Aorta (tissue), 5 donors: ENCODE measurements at regions not wholly inside any gene's neighbourhood (a gene's known extent, or its start where the extent isn't known, plus 50 kb on each side); places are given as distances from the start of the nearest gene placed in this dataset.
A peak's percentile ranks its signal among the peaks of the same experiment; 100 is the strongest.
"Not testable (repeated sequence)": the region's sequence is repeated elsewhere in the genome, so short reads cannot be mapped to it uniquely, and the experiment has no call there.

ENCODE experiments used
- ATAC-seq: fragments of 200-7000 bp; cut with Tn5 transposase; one replicate; pipeline ENCODE4 v1.9.1; 2022; ENCODE audit warnings: moderate library complexity; ENCODE audit not compliant: low FRiP score
- DNase-seq, 2 donors: peaks; one replicate each; pipeline ENCODE4 v3.0.0-alpha.2; 2020
- H3K27ac ChIP-seq, 2 donors: one replicate each; pipeline ENCODE4 v1.5.1; 2013; ENCODE audit warnings: low read length in 2 of 2, mild to moderate bottlenecking in 2 of 2, moderate library complexity in 2 of 2, control low read depth in 1 of 2, inconsistent platforms in 1 of 2, low read depth in 1 of 2
- H3K27me3 ChIP-seq, 2 donors: one replicate each; pipeline ENCODE4 v1.6.1; 2013; ENCODE audit warnings: control low read depth in 1 of 2, low read length in 1 of 2, mild to moderate bottlenecking in 1 of 2, moderate library complexity in 1 of 2; ENCODE audit not compliant: insufficient read depth in 2 of 2, control insufficient read depth in 1 of 2
- H3K36me3 ChIP-seq, 2 donors: one replicate each; pipeline ENCODE4 v1.6.1; 2013; ENCODE audit warnings: control low read depth in 1 of 2, low read length in 1 of 2, mild to moderate bottlenecking in 1 of 2; ENCODE audit not compliant: insufficient read depth in 2 of 2, control insufficient read depth in 1 of 2
- H3K4me1 ChIP-seq, 2 donors: one replicate each; pipeline ENCODE4 v1.6.1; 2013; ENCODE audit warnings: low read length in 2 of 2, control low read depth in 1 of 2, mild to moderate bottlenecking in 1 of 2, moderate library complexity in 1 of 2; ENCODE audit not compliant: insufficient read depth in 2 of 2, control insufficient read depth in 1 of 2
- H3K4me3 ChIP-seq, 2 donors: one replicate each; pipeline ENCODE4 v1.5.1; 2013; ENCODE audit warnings: low read length in 2 of 2, control low read depth in 1 of 2, mild to moderate bottlenecking in 1 of 2
- H3K9me3 ChIP-seq: one replicate; pipeline ENCODE4 v1.6.1; 2013; ENCODE audit warnings: mild to moderate bottlenecking, low read length; ENCODE audit not compliant: control insufficient read depth
- WGBS, 2 donors: extraction: QIAGEN DNeasy Blood & Tissue Kit; methylation state at CpG; one replicate each; pipeline ENCODE4 v1.1.7; 2013; 5-methylcytosine and 5-hydroxymethylcytosine counted together
- intact Hi-C, 2 donors: fragments of 100-400 bp; cut with DNase I; formaldehyde crosslinking; loops; one replicate each; pipeline versions ENCODE4 v1.14.2 to v1.15.0; 2022
- donor health status: healthy with polysubstance abuse.
- donor health status: Bipolar disorder and iron deficiency.
- donor health status: DM: no; HTN: no; CAD: no.
- donor health status: DM: no; HTN: no; CAD: no.
- donor health status: DM: yes; HTN: yes; CAD: no.

DNA sequence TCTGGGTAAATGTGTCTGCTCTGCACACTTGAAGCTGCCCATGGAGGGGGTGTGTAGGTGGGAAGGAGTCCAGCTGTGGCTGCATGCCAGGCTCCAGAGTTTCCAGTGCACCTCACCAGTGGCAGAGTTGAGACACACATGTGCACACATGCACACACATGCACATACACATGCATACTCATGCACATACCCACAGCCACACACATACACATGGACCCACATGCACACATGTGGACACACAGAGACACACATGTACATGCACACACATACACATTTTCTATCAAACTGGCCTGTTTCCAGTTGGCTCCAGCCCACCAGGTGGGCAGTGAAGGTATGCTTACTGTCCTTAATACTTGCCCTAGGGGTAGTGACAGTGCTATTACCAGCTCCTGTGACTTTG is 99.7 kb downstream of the RAMP3 start:
- intact Hi-C loops, result no loop called here
- no peaks in the 10 kb centered on the region for H3K27me3 ChIP-seq
- ATAC-seq, result no peak
- no peak for DNase-seq
- no peak overlapping the region for H3K4me3 ChIP-seq
- no peaks in the 10 kb centered on the region for H3K36me3 ChIP-seq
- no peak overlapping the region for H3K27ac ChIP-seq
- H3K9me3 ChIP-seq, result no peaks in the 10 kb centered on the region
- H3K4me1 ChIP-seq, result no peaks in the 10 kb centered on the region

DNA sequence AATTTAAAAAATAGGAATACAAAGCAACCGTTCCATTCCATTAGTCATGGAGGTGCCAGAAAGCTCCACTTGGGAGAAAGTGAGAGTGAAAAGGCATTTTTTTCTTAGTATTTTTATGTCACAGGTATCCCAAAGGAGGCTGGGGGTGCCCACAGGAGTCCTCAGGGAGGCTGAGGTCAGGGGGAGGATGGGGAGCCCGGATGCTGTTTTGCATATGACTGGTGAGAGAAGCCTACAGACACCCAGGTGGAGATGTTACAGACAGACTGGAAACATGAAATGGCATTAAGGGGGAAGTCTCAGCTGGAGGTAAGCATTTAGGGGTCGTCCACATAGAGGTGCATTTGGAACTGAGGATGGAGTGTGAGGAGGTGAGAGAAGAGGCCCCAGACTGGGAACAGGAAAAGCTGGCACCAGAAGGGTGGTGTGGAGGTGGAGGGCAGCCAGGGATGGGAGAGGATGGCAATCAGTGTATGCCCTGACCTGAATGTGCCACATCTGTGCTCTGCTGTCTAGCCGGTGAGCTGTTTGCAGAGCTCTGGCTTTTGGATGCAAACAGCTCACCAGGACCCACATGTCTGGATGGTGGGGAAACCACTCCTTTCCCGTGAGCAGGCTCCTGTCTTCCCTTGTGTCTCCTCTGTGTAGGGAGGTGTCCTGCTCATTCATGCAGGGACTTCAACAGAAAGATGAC is 101.1 kb downstream of the RAMP3 start:
- Histone ChIP-seq H3K9me3 (no peaks in the 10 kb centered on the region), H3K27ac (no peak overlapping the region), H3K4me1 (no peaks in the 10 kb centered on the region), H3K36me3 (no peaks in the 10 kb centered on the region), H3K27me3 (no peaks in the 10 kb centered on the region), H3K4me3 (no peak overlapping the region)
- intact Hi-C loops, result loop anchor here (2.0 kb wide), 1 partner anchor 104 kb away; no protein-coding TSS in a partner anchor
- ATAC-seq (no peak), DNase-seq (no peak)
- 59 to 67% methylated on average over 5 of the region's 5 CpGs for WGBS, 2 donors

DNA sequence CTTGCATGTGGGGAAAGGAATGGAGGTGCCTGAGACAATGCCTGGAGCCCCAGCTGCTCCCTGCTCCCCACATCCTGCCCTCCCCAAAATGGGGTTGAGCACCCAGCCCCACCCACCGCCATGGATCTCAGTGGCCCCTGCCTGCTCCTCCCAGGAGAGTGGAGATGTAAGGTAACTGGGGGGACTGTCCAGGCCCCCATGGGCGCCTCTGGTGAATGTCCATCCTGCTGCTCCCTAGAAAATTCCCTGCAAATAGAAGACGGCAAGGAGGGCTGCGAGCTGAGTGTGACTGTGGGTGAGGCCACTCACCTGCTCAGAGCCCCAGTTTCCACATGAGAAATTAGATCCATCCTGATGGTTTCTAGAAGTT is 101.6 kb downstream of the RAMP3 start:
- H3K27me3 ChIP-seq, result no peaks in the 10 kb centered on the region
- H3K4me3 ChIP-seq, result no peak overlapping the region
- intact Hi-C loops, result loop anchor here (2.0 kb wide), 1 partner anchor 104 kb away; no protein-coding TSS in a partner anchor
- ATAC-seq, result no peak
- no peaks in the 10 kb centered on the region for H3K36me3 ChIP-seq
- 84 to 90% methylated on average over 4 of the region's 4 CpGs for WGBS, 2 donors
- no peak for DNase-seq
- no peak overlapping the region for H3K27ac ChIP-seq
- H3K4me1 ChIP-seq, result no peaks in the 10 kb centered on the region
- H3K9me3 ChIP-seq, result no peaks in the 10 kb centered on the region

DNA sequence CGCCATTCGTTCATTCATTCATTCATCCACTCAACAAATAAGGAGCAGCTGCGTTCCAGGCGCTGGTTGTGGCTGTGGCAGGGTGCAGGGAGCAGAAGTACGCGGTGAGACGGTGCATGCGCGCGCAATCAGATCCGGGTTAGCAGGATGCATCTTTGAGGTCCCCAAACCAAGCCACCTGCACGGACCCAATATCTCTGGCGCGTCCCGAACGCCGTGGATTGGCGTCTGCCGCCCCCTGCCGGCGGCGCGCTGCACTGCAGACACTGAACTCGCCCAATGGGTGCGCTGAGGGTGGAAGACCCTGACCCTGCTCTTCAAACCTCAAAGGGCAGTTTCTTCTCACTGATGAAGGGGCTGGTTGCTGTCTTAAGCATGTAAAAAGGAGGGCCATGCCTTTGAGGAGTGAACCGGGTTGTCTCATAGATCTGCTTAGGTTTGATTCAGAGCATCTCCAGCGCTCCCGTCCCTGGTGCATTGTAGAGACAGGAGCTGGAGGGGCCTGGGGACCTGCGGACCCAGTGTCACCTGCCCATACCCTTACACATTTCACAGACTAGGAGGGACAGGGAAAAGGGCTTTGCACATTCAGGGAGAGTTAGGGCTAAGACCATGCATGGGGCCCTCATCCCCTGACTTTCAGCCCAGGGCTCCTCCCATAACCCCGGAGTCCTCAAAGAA is 102.5 kb downstream of the RAMP3 start:
- no peak overlapping the region for H3K4me3 ChIP-seq
- H3K27me3 ChIP-seq, result no peaks in the 10 kb centered on the region
- H3K36me3 ChIP-seq, result no peaks in the 10 kb centered on the region
- H3K9me3 ChIP-seq, result no peaks in the 10 kb centered on the region
- peak; percentile 87 for ATAC-seq
- WGBS, 2 donors, result 22% methylated on average over 30 of the region's 30 CpGs
- no peaks in the 10 kb centered on the region for H3K4me1 ChIP-seq
- peak; percentile 57 to 89 for DNase-seq
- intact Hi-C loops, result loop anchor here (2.0 kb wide), 1 partner anchor 105 kb away; no protein-coding TSS in a partner anchor
- H3K27ac ChIP-seq, result no peak overlapping the region

DNA sequence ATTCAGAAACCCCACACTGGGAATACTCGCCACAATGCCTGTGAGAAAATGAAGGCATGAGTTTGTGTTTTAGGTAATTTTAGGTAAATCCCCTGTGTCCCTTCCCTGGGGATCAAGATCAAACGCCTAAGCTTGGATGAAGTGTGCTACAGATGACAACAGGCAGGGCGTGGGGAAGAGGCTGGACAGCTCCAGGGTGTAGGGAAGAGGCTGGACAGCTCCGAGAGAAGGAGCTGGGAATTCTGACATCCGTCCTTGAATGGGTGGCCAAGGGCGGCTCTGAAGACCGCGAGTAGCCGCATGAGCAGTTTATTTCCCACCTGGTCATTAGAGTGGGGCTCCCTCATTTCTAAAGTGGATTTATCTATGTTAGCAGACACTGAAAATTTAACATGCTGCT is 109.7 kb downstream of the RAMP3 start:
- WGBS, 2 donors, result 35 to 43% methylated on average over 9 of the region's 9 CpGs
- Histone ChIP-seq H3K27me3 (peaks cover 0 to 2% of the 10 kb centered on the region in 2 donors), H3K27ac (no peak overlapping the region), H3K4me3 (no peak overlapping the region), H3K36me3 (no peaks in the 10 kb centered on the region), H3K4me1 (no peaks in the 10 kb centered on the region), H3K9me3 (peaks cover 2% of the 10 kb centered on the region)
- DNase-seq (no peak), ATAC-seq (no peak)
- intact Hi-C loops, result no loop called here

DNA sequence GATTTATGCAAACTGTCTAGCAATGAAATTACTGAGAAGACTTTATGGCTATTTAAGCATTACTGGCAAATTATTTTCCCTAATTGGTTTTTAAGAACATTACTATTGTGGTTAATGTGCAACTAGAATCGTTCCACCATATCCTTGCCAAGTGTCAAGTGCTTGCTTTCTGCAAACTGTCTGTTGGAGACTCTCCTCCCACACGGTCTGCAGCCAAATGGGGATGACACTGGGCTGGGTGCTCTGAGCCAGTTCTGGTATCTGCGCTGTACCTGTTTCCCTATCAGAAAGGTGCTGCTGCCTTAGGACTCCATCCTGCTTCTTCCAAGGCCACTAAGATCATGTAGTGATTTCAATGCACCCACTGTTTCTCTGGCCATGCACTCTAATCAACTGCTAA is 110.4 kb downstream of the RAMP3 start:
- Histone ChIP-seq H3K4me1 (no peaks in the 10 kb centered on the region), H3K27ac (no peak overlapping the region), H3K36me3 (no peaks in the 10 kb centered on the region), H3K9me3 (peaks cover 2% of the 10 kb centered on the region), H3K27me3 (peaks cover 0 to 2% of the 10 kb centered on the region in 2 donors), H3K4me3 (no peak overlapping the region)
- intact Hi-C loops, result no loop called here
- DNase-seq (no peak), ATAC-seq (no peak)
- 69 to 72% methylated on average over 3 of the region's 3 CpGs for WGBS, 2 donors

DNA sequence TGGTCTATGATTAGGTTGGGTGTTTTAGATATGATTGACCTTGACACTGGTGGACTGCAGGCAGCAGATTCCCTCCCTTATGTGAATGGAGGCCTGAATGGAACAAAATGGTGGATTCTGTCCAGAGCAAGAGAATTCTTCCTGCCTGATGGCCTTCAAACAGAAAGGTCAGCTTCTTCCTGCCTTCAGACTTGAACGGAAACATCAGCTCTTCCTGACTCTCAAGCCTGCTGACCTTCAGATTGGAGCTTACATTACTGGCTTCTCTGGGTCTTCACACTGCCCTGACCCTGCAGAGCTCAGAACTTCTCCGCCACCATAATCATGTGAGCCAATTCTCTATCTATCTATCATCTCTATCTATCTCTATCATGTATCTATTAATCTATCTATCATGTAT is 111.6 kb downstream of the RAMP3 start:
- DNase-seq (no peak), ATAC-seq (no peak)
- intact Hi-C loops, result no loop called here
- H3K36me3 ChIP-seq, result no peaks in the 10 kb centered on the region
- 90 to 92% methylated on average over 2 of the region's 2 CpGs for WGBS, 2 donors
- H3K4me3 ChIP-seq, result no peak overlapping the region
- peaks cover 0 to 2% of the 10 kb centered on the region in 2 donors for H3K27me3 ChIP-seq
- peaks cover 2% of the 10 kb centered on the region for H3K9me3 ChIP-seq
- no peak overlapping the region for H3K27ac ChIP-seq
- no peaks in the 10 kb centered on the region for H3K4me1 ChIP-seq

DNA sequence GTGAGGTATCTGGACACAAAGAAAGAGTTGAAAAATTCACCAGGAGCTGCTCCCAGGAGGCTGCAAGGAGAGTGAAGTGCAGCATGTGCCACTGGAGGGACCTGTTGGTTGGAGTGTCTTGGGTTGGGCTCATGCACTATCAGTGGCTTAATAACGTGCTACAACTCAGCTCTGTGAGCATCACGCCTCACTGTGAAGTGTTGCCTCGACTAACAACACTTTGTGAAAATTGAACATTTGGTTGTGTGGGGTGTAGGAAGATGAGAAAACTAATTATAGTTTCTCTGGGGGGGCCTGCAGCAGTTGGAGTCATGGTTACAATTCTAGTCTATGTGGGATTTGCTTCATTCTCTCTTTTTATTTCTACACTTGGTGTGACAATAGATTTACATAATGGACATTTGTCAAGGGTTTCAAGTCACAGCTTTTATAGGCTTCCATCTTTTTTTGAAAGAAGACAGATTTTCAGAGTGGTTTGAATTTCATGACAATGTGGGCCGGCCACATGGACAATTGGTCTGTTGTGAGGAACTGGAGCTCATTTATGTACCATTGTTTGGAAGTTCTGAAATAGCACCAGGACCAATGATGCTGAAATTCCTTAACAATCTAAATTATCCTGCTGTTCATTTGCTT is 121.3 kb downstream of the RAMP3 start:
- H3K36me3 ChIP-seq, result no peaks in the 10 kb centered on the region
- DNase-seq (no peak), ATAC-seq (no peak)
- H3K4me1 ChIP-seq, result no peaks in the 10 kb centered on the region
- H3K9me3 ChIP-seq, result peaks cover 1% of the 10 kb centered on the region
- no peak overlapping the region for H3K27ac ChIP-seq
- no peak overlapping the region for H3K4me3 ChIP-seq
- intact Hi-C loops, result no loop called here
- WGBS, 2 donors, result 57 to 61% methylated on average over 4 of the region's 4 CpGs
- no peaks in the 10 kb centered on the region for H3K27me3 ChIP-seq

DNA sequence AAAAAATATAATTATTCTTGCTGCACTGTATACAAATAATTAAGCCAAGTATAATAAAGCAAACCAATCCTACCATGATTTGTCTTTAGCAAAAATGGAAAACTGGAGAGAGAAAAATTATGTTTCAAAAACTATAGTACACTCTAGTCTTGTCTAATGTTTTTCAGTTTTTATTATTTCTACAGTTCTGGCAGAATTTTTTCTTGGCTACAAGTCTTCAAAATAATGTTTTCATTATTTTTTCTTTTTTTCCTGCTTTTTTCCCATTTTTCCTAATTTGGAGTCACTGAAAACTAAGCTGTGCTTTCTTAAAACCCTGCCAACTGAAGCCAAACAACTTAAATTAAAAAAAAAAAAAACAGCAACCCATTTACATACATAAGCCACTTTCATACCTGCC is 132.0 kb downstream of the RAMP3 start:
- intact Hi-C loops, H3K36me3 ChIP-seq, H3K27me3 ChIP-seq, H3K9me3 ChIP-seq, ATAC-seq, H3K27ac ChIP-seq, DNase-seq, H3K4me3 ChIP-seq, H3K4me1 ChIP-seq: not testable (repeated sequence)
